HepG2 (cell line): ENCODE measurements at regions not wholly inside any gene's neighbourhood (a gene's known extent, or its start where the extent isn't known, plus 50 kb on each side); places are given as distances from the start of the nearest gene placed in this dataset.

Source experiments
- POLR2AphosphoS5 ChIP-seq: IDR thresholded peaks from 2 replicates; pipeline ENCODE4 v1.6.1; 2012; ENCODE audit warnings: low read depth, low read length
- ZNF678 ChIP-seq: sonication (generic); formaldehyde crosslinking; IDR thresholded peaks from 2 replicates; pipeline ENCODE4 v1.4.0; 2020; ENCODE audit warnings: mild to moderate bottlenecking, missing genetic modification reagents
- TF ChIP-seq, protein P1 (sequence below): sonication (generic); formaldehyde crosslinking; IDR thresholded peaks from 2 replicates; pipeline ENCODE4 v1.5.0; 2020; ENCODE audit warnings: mild to moderate bottlenecking, missing genetic modification reagents, moderate library complexity
- TF ChIP-seq, protein P2 (sequence below): sonication (generic); formaldehyde crosslinking; IDR thresholded peaks from 2 replicates; pipeline ENCODE4 v1.4.0; 2020; ENCODE audit warnings: missing genetic modification reagents
- TF ChIP-seq, protein P3 (sequence below): sonication (generic); formaldehyde crosslinking; IDR thresholded peaks from 2 replicates; pipeline ENCODE4 v1.8.0; 2022; ENCODE audit warnings: mild to moderate bottlenecking, missing genetic modification reagents
- TF ChIP-seq, protein P4 (sequence below): sonication (generic); formaldehyde crosslinking; IDR thresholded peaks from 2 replicates; pipeline ENCODE4 v1.5.0; 2020; ENCODE audit warnings: missing genetic modification reagents, mild to moderate bottlenecking, borderline replicate concordance

DNA sequence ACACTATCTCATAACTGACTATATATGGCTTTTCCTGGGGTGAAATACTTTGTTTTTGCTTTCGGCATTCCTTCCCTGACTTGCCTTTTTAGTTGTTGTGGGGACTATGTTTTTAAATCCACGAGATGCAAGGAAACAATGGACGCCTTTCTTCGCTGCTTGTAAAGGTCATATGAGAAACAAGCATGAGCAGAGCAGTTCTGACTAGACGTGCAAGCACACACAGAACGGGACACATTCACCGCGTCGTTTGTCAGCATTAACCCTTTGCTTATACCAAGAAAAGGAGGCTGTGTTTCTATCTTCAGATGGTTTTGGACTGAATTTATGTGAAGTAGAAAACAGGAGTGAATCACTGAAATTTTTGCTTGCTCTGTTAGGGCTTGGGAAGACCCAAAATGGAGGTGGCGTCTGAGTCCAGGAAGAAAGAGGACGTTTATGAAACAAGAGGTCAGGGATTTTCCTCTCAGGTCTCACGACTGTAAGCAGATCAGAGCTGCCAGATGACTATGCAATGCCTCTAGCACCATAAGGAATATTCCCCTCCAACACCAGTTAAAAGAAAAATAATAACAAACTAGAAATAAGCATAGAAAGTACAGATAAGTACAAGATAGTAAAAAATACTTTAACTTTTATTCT is 358.9 kb downstream of the DLEU7 start:
- TF ChIP-seq, protein P1, sequence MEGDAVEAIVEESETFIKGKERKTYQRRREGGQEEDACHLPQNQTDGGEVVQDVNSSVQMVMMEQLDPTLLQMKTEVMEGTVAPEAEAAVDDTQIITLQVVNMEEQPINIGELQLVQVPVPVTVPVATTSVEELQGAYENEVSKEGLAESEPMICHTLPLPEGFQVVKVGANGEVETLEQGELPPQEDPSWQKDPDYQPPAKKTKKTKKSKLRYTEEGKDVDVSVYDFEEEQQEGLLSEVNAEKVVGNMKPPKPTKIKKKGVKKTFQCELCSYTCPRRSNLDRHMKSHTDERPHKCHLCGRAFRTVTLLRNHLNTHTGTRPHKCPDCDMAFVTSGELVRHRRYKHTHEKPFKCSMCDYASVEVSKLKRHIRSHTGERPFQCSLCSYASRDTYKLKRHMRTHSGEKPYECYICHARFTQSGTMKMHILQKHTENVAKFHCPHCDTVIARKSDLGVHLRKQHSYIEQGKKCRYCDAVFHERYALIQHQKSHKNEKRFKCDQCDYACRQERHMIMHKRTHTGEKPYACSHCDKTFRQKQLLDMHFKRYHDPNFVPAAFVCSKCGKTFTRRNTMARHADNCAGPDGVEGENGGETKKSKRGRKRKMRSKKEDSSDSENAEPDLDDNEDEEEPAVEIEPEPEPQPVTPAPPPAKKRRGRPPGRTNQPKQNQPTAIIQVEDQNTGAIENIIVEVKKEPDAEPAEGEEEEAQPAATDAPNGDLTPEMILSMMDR (CRISPR knock-in tag) = no peak
- no peak for TF ChIP-seq ZNF678
- TF ChIP-seq, protein P2, sequence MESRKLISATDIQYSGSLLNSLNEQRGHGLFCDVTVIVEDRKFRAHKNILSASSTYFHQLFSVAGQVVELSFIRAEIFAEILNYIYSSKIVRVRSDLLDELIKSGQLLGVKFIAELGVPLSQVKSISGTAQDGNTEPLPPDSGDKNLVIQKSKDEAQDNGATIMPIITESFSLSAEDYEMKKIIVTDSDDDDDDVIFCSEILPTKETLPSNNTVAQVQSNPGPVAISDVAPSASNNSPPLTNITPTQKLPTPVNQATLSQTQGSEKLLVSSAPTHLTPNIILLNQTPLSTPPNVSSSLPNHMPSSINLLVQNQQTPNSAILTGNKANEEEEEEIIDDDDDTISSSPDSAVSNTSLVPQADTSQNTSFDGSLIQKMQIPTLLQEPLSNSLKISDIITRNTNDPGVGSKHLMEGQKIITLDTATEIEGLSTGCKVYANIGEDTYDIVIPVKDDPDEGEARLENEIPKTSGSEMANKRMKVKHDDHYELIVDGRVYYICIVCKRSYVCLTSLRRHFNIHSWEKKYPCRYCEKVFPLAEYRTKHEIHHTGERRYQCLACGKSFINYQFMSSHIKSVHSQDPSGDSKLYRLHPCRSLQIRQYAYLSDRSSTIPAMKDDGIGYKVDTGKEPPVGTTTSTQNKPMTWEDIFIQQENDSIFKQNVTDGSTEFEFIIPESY (CRISPR knock-in tag) = no peak
- no peak for TF ChIP-seq POLR2AphosphoS5
- TF ChIP-seq, protein P3, sequence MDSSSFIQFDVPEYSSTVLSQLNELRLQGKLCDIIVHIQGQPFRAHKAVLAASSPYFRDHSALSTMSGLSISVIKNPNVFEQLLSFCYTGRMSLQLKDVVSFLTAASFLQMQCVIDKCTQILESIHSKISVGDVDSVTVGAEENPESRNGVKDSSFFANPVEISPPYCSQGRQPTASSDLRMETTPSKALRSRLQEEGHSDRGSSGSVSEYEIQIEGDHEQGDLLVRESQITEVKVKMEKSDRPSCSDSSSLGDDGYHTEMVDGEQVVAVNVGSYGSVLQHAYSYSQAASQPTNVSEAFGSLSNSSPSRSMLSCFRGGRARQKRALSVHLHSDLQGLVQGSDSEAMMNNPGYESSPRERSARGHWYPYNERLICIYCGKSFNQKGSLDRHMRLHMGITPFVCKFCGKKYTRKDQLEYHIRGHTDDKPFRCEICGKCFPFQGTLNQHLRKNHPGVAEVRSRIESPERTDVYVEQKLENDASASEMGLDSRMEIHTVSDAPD (CRISPR knock-in tag) = no peak
- TF ChIP-seq, protein P4, sequence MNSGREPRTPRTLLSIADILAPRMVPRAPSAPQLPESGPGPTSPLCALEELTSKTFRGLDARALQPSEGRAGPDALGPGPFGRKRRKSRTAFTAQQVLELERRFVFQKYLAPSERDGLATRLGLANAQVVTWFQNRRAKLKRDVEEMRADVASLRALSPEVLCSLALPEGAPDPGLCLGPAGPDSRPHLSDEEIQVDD (CRISPR knock-in tag) = no peak
